HG03097 (cell line): ENCODE measurements at regions not wholly inside any gene's neighbourhood (a gene's known extent, or its start where the extent isn't known, plus 50 kb on each side); places are given as distances from the start of the nearest gene placed in this dataset.

ENCODE experiments used
- ATAC-seq: cut with Tn5 transposase; IDR thresholded peaks from one replicate; pipeline ENCODE4 v1.9.1; 2021; ENCODE audit not compliant: unreplicated experiment, low FRiP score

DNA sequence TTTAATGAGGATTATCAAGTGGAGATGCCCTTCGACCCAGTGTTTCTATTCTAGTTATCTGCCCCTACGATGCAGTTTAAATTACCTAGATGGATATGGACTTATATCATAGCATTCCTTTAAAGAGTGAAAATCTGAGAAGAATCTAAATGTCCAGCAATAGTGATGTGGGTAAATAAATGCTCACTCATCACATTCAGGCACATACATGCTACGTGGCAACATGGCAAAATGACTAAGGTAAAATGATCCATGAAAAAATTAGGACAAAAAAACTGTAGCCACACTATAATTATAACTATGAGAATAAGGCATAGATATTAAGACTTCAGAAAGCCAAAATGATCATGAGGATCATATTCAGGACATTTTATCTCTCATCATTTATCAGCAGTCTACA is 82.4 kb upstream of the PDE1C start:
- no peak for ATAC-seq

DNA sequence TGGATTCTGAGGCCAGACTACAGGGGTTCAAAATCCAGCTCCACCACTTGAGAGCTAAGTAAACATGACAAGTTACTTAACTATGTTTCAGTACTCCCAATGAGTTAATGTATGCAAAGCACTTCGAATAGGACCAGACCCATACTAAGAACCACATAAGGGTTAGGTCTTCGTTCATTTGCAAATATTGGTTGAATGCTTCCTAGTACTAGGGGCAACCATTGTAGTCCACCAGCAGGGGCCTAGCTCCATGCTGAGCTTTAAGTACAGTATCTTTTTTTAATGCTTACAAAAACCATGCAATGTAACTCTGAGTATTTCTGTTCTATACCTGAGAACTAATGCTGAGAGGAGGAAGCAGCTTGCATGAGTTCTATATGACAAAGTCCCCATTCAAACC is 80.4 kb upstream of the PDE1C start:
- ATAC-seq, result no peak

DNA sequence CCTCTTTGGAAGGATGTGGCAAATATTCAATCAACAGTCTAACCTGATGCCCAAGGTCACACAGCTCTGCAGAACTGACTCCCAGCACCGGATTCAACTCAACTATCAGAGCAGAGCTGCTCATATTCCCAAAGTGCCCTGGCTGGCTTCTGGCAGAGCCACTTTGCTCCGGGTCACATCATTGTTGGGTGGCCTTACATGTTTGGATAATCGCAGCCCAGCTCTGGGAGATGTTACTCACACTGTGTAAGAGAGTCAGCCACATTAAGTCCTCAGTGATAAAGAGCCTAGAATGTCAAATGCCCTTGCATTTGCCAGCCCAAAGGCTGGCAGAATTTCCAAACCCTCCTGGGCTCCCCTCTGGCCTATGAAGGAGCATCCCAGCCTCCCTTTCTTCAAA is 79.8 kb upstream of the PDE1C start:
- no peak for ATAC-seq

DNA sequence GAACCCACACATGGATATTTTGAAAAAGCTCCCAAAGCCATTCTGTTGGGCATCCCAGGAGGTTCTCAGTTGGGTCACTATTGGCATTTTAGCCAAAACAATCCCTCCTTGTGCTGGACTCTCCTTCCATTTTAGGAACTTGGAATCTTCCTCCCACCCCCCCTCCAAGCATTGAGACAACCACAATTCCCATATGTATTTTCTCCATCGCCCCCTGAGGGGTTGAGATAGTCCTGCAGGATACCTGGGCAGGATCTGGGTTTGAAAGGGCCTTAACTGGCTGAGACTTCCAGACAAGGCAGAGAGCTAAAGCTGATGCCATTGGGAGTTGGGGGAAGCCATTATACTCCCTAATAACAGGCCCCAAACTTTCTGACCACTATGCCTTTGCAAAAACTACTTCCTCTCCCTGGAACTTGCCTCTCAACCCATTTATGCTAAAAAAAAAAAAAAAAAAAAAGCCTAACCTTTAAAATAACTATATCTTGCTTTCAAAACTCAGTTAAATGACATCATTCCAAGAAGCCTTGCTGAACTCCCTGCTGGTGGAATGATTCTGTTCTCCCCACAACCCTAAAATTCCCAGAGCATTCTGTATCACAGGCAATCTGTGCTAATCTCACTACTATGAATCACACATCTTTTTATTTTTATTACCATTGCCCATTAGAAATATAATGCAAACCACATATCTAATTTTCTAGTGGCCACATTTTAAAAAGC is 77.5 kb upstream of the PDE1C start:
- ATAC-seq, result no peak

DNA sequence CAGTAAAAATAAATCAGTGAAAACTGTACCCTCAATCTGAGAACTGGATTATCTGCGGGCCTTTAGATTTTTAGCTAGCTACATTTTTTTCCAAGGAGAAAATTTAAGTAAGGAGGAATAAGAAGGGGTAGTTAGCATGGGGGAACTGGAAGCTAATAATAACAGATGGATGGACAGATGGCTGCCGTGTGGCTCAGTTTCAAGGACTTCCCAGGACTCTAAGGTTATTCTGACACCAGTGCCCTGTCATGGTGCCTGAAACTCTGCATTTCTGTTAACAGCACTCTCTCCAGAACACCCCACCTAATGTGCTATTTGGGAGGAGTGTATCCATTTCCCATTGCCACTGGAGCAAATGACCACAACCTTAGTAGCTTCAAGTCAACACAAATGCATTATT is 75.7 kb upstream of the PDE1C start:
- no peak for ATAC-seq

DNA sequence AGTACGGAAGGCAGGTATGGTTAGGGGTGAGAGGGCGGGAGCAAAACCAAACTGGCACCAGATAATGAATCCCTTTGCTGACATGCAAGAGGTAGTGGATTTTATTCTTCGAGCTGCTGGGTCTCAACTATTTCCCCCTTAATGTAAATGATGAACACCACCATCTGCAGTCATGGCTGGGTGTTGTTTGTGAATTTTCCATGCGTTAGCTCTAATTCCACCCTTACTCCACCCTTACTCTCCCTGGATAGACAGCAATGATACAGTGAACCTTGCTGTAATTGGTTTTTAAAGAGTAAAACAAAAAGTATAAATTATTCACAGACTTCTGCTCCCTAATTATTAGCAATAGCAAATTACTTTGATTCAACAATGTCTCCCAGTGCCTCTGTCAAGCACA is 74.5 kb upstream of the PDE1C start:
- no peak for ATAC-seq

DNA sequence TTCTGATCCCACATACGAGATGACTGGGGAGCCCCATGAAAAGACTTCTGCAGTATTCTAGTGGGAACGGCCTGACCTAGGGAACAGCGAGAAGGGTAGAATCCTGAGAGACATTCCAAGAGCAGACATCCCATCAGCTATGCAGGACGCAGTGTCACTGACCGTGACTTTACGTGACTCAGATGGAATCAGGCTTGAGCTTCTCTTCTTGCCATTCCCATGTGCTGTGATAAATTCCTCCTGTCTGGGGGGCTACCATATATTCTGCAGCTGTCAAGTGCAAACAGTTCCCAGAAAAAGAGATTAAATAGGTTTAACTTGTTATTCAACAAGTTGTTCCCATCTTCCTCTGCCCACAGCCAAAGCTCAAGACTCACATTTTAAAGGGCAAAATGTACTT is 73.1 kb upstream of the PDE1C start:
- ATAC-seq, result no peak

DNA sequence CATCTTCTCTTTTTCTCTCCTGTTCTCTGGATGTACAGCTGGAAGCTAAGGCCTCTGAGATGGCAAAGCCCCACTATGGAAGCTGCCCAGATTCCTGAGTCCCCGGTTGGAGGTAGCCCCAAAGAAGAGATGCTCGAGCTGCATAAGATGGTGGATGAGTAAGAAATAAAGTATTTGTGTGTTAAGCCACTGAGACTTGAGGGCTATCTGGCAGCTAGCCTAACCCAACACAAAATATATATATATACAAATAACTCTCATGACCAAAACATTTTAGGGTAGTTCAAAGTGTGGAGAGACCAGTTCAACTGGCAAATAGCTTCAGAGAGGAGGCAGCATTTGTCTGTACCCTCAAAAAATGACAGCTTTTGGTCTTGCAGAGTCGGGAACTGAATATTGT is 72.4 kb upstream of the PDE1C start:
- no peak for ATAC-seq

DNA sequence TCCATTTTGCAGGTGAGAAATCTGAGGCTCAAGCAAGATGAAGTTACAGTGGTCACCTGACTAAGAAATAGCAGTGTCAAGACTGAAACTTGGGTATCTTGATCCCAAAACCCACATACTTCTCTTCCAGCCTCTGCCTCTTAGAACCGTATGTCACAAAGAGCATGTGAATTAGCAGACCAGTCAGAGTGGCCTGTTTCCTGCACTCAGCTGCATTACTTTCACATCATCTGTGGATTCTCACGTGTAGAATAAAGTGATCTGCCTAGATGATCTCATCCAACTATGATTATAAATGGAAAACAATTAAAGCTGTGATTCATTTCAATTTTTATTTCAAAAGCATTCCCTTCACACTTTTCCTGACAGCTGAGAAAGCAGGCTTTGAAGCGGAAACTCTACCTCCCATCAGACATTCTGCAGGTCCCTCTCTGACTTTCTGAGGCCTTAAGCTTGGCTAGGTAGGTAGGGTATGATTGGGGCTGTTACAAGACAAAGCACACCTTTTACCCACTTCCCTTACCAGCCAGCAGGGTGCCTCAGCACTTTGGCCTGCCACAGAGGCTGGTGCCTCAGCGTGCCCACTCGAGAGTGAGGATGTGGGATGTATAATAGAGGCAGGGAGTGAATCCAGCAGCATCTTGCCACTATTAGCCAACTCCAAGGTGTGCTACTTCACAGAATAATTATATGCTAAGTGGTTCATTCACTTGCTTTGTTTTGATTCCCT is 70.2 kb upstream of the PDE1C start:
- no peak for ATAC-seq

DNA sequence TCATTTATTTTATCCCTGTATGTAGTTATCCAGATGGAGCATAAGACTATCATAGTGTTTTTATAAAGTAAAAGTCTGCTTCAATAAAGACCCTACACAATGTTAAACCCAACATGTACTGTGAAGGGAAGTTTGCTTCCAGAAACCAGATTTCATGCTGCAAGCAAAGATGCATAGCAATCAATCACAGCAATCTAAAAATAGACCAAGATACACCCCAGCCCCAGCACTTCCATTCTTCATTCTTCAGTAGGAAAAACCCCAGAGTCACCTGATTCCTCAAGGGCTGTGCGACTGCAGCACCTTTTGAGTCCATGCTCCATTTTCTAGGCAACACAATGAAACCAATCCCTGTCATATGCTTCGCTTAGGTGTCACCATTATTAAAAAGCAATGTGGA is 66.9 kb upstream of the PDE1C start:
- ATAC-seq, result no peak

DNA sequence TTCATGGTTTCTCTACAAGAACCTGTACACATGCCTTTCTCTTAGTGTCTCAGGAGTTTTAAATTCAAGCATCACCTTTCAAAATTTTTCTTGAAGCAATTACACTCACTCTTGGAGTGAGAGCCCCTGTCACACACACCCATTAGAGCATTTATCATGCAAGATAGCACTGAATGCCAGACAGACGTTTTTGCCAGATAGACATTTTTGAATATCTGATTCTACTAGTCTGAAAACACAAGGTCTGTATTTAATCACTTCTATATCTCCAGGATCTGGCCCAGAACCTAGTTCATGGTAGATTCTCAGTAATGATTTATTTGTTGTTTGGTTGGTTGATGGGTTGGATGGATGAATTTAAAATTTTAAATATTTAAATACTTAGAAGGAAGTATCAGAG is 60.9 kb upstream of the PDE1C start:
- no peak for ATAC-seq

DNA sequence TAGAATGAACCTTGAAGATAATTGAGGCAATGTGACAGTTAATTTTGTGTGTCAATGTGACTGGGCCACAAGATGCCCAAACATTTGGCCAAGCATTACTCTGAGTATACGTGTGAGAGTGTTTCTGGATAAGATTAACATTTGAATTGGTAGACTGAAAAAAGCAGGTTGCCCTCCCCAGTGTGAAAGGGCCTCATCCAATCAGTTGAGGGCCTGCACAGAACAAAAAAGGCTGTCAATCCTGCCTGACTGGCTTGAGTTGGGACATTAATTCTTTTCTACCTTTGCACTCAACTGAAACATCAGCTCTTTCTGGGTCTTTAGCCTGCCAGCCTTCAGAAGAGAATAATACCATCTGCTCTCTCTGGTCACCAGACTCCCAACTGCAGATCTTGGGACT is 56.6 kb upstream of the PDE1C start:
- ATAC-seq, result no peak
